Uterus (tissue), 3 donors: ENCODE measurements at regions not wholly inside any gene's neighbourhood (a gene's known extent, or its start where the extent isn't known, plus 50 kb on each side); places are given as distances from the start of the nearest gene placed in this dataset.

Experiments used
- DNase-seq, 2 donors: peaks; one replicate each; pipeline ENCODE4 v3.0.0-alpha.2; 2019 to 2020
- H3K27ac ChIP-seq, 2 donors: fragments of 200-600 bp; sonication (generic); 1 replicate in 1 of 2; 2 replicates in 1 of 2; pipeline ENCODE4 v1.5.1; 2016 to 2018
- H3K27me3 ChIP-seq, 2 donors: fragments of 200-600 bp; sonication (generic); one replicate each; pipeline ENCODE4 v1.5.1; 2018 to 2019; ENCODE audit warnings: control low read depth in 1 of 2
- H3K36me3 ChIP-seq, 2 donors: fragments of 200-600 bp; sonication (generic); one replicate each; pipeline ENCODE4 v1.5.1; 2019; ENCODE audit warnings: control low read depth in 1 of 2
- H3K4me1 ChIP-seq, 2 donors: fragments of 200-600 bp; sonication (generic); one replicate each; pipeline ENCODE4 v1.5.1; 2018 to 2019; ENCODE audit warnings: control low read depth in 1 of 2
- H3K4me3 ChIP-seq, 2 donors: fragments of 200-600 bp; sonication (generic); 1 replicate in 1 of 2; 2 replicates in 1 of 2; pipeline ENCODE4 v1.5.1; 2018 to 2019; ENCODE audit warnings: mild to moderate bottlenecking in 1 of 2
- H3K9me3 ChIP-seq, 2 donors: fragments of 200-600 bp; sonication (generic); one replicate each; pipeline ENCODE4 v1.5.1; 2019; ENCODE audit warnings: control low read depth in 1 of 2
- POLR2A ChIP-seq, 2 donors: fragments of 450-650 bp; IDR thresholded peaks; one replicate each; pipeline ENCODE4 v1.6.1; 2016; ENCODE audit warnings: antibody characterized with exemption in 2 of 2, mild to moderate bottlenecking in 1 of 2, moderate library complexity in 1 of 2
- intact Hi-C: fragments of 100-400 bp; cut with DNase I; formaldehyde crosslinking; loops from one replicate; pipeline ENCODE4 v1.15.1; 2023; ENCODE audit warnings: low total_unique reads
- TF ChIP-seq, protein P1 (sequence below), 4 experiments: fragments of 200-600 bp in 2 of 4; fragments of 450-650 bp in 2 of 4; sonication (generic) in 2 of 4; IDR thresholded peaks; one replicate each; pipeline ENCODE4 v1.5.1; 2016 to 2019; ENCODE audit warnings: antibody characterized with exemption in 4 of 4, mild to moderate bottlenecking in 2 of 4, moderate library complexity in 1 of 4
- donor health status: DM: yes; HTN: yes; CAD: no.

DNA sequence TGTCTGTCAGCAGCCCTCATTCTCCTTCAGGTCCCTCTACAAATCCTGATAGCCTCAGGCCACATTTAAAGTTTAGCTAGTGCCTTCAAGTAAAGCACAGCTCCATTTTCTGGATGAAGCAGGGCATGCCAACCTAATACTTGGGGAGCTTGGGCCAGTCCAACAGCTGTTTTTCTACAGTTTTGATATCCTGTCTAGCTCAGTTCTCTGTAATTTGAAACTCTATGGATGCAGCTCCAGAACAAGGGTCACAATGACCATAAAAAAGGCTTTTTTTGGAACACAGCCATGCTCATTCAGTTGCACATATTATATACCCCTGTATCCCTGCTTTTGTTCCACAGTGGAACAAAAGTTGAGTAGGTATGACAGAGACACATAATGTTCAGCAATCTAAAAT lies 373.5 kb downstream of the SUCLG1 start:
- intact Hi-C loops: no loop called here

DNA sequence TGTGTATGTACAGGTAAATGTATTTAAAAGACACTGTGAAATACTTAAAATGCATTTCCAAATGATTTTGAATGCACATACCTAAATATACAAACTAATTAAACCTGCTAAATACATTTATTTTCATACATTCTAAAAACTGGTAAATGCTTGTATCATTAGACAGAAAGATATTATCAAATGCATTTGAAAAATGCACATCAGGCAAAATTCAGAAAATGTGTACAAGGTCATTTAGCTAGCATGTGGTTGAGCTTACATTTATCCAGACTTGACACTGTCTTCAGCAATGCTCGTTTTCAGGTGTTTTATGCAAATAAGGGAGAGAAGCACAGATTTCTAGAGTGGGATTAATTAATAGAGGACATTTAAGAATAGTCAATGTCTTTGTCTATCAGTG lies 374.2 kb downstream of the SUCLG1 start:
- no peaks in the 10 kb centered on the region for H3K27me3 ChIP-seq
- no peak for DNase-seq
- H3K27ac ChIP-seq: no peak overlapping the region
- no peaks in the 10 kb centered on the region for H3K4me1 ChIP-seq
- TF ChIP-seq POLR2A (IDR thresholded peaks at IDR 0.05): no peak
- intact Hi-C loops: no loop called here
- no peak overlapping the region for H3K4me3 ChIP-seq
- no peaks in the 10 kb centered on the region for H3K9me3 ChIP-seq
- H3K36me3 ChIP-seq: no peaks in the 10 kb centered on the region

More for the DNA sequence above, 373.5 kb downstream of the SUCLG1 start:
- no peak for TF ChIP-seq POLR2A (IDR thresholded peaks at IDR 0.05)
- TF ChIP-seq, protein P1, sequence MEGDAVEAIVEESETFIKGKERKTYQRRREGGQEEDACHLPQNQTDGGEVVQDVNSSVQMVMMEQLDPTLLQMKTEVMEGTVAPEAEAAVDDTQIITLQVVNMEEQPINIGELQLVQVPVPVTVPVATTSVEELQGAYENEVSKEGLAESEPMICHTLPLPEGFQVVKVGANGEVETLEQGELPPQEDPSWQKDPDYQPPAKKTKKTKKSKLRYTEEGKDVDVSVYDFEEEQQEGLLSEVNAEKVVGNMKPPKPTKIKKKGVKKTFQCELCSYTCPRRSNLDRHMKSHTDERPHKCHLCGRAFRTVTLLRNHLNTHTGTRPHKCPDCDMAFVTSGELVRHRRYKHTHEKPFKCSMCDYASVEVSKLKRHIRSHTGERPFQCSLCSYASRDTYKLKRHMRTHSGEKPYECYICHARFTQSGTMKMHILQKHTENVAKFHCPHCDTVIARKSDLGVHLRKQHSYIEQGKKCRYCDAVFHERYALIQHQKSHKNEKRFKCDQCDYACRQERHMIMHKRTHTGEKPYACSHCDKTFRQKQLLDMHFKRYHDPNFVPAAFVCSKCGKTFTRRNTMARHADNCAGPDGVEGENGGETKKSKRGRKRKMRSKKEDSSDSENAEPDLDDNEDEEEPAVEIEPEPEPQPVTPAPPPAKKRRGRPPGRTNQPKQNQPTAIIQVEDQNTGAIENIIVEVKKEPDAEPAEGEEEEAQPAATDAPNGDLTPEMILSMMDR (IDR thresholded peaks at IDR 0.05): no peak
- Histone ChIP-seq H3K27ac (no peak overlapping the region), H3K36me3 (no peaks in the 10 kb centered on the region), H3K4me1 (no peaks in the 10 kb centered on the region), H3K9me3 (no peaks in the 10 kb centered on the region), H3K27me3 (no peaks in the 10 kb centered on the region), H3K4me3 (no peak overlapping the region)
- no peak for DNase-seq

DNA sequence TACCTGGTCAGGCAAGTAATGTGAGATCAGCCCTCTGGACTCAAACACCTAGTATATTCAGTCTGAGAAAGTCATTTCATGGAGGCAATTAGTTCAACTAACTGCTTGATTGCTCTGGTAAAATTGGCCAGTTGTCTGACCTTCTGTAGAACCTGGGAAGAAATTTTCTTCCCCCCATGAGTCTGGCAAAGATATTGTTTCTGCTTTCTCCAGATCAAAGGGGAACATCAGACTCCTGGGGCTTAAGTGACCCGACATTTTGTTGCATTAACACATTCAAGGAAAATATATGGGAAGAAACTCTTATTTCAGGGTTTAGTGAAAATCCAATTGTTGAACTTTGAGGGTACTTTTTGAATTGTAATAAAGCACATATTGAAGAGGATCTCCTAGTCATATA lies 375.1 kb downstream of the SUCLG1 start:
- intact Hi-C loops: no loop called here
- no peak for DNase-seq
- Histone ChIP-seq H3K27me3 (no peaks in the 10 kb centered on the region), H3K9me3 (no peaks in the 10 kb centered on the region), H3K4me3 (no peak overlapping the region), H3K4me1 (no peaks in the 10 kb centered on the region), H3K27ac (no peak overlapping the region), H3K36me3 (no peaks in the 10 kb centered on the region)
- TF ChIP-seq, protein P1 (IDR thresholded peaks at IDR 0.05): no peak
- TF ChIP-seq POLR2A (IDR thresholded peaks at IDR 0.05): no peak

- Histone ChIP-seq H3K36me3 (no peaks in the 10 kb centered on the region), H3K4me3 (no peak overlapping the region), H3K9me3 (no peaks in the 10 kb centered on the region), H3K27me3 (no peaks in the 10 kb centered on the region), H3K27ac (no peak overlapping the region), H3K4me1 (no peaks in the 10 kb centered on the region)
- DNase-seq: no peak
- intact Hi-C loops: no loop called here
- TF ChIP-seq, protein P1 (IDR thresholded peaks at IDR 0.05): no peak
- TF ChIP-seq POLR2A (IDR thresholded peaks at IDR 0.05): no peak
Measured at GRCh38 chr2:84078471-84078870, 380.6 kb downstream of the SUCLG1 start.

DNA sequence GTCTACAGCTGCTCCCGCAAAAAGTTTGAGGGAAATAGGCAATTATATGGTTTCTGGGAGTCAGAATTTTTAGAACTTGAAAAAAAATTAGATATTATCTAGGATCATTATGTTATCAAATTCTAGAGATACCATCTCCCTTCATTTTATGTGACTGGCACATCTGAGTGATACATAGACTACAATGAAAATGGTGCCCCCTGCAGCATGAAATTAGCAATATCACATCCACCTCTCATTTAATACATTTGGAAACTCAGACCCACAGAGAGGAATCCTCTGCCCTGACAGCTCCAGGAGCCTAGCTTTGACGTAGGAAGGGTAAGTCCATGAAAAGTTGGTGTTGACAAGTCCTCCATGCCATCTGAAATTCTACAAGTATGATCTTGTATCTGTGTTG lies 381.6 kb downstream of the SUCLG1 start:
- TF ChIP-seq, protein P1 (IDR thresholded peaks at IDR 0.05): no peak
- TF ChIP-seq POLR2A (IDR thresholded peaks at IDR 0.05): no peak
- Histone ChIP-seq H3K36me3 (no peaks in the 10 kb centered on the region), H3K27me3 (no peaks in the 10 kb centered on the region), H3K4me1 (no peaks in the 10 kb centered on the region), H3K27ac (no peak overlapping the region), H3K9me3 (no peaks in the 10 kb centered on the region), H3K4me3 (no peak overlapping the region)
- no peak for DNase-seq
- intact Hi-C loops: no loop called here

- no peak overlapping the region for H3K4me3 ChIP-seq
- no peak for DNase-seq
- H3K27me3 ChIP-seq: no peaks in the 10 kb centered on the region
- H3K9me3 ChIP-seq: no peaks in the 10 kb centered on the region
- no peak for TF ChIP-seq POLR2A (IDR thresholded peaks at IDR 0.05)
- TF ChIP-seq, protein P1 (IDR thresholded peaks at IDR 0.05): no peak
- H3K4me1 ChIP-seq: no peaks in the 10 kb centered on the region
- intact Hi-C loops: no loop called here
- H3K36me3 ChIP-seq: no peaks in the 10 kb centered on the region
- H3K27ac ChIP-seq: no peak overlapping the region
Measured at GRCh38 chr2:84071050-84071449, 388.0 kb downstream of the SUCLG1 start.
